ENCODE measurements at regions not wholly inside any gene's neighbourhood (a gene's known extent, or its start where the extent isn't known, plus 50 kb on each side); places are given as distances from the start of the nearest gene placed in this dataset.

DNA sequence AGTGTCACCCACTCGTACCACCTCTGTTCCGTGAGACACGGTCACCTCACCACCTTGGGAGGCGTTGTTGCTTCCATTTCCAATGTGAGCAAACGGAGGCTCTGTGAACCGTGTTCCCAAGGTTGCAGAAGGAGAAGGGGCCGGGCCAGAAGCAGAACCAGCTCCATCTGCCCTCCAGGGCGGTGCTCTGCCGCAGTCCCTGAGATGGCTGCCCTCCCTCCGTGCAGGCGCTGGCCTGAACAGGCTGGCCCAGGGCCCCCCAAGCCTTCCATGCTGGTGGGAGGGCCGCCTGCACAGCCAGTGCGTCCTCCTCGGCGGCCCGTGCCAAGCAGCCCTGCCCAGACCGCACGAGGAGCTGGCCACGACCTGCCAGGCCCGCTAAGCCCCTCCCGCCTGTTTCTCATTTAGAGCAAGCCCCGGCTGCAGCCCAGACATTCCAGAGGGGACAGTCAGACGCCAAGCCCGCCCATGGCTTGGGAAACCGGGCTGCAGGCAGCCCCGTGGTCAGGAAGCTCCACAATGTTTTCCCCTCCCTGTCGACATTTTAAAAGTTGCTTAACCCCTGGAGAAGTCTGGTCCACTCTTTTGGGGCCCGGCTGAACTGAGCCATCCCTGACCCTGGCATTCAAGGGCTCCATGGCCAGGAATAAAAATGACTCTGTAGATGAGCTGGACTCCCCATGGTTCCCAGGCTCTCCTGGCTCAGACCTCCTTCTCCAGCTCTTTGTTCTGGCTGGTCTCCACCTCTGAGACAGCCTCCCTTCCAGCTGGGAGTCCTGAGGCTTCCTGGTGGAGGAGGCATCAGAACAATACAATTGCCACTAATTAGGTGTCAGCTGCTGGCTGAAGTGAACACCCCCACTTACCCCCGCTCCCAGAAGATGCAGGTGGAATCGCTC is 236.0 kb downstream of the BCL11B start:
- TF ChIP-seq, protein P1, sequence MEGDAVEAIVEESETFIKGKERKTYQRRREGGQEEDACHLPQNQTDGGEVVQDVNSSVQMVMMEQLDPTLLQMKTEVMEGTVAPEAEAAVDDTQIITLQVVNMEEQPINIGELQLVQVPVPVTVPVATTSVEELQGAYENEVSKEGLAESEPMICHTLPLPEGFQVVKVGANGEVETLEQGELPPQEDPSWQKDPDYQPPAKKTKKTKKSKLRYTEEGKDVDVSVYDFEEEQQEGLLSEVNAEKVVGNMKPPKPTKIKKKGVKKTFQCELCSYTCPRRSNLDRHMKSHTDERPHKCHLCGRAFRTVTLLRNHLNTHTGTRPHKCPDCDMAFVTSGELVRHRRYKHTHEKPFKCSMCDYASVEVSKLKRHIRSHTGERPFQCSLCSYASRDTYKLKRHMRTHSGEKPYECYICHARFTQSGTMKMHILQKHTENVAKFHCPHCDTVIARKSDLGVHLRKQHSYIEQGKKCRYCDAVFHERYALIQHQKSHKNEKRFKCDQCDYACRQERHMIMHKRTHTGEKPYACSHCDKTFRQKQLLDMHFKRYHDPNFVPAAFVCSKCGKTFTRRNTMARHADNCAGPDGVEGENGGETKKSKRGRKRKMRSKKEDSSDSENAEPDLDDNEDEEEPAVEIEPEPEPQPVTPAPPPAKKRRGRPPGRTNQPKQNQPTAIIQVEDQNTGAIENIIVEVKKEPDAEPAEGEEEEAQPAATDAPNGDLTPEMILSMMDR (IDR thresholded peaks at IDR 0.05; ENCODE audit: insufficient read depth, low read length): no peak
- TF ChIP-seq POLR2AphosphoS5 (IDR thresholded peaks at IDR 0.05; ENCODE audit: low read depth) (no peak), GABPA (IDR thresholded peaks at IDR 0.05; ENCODE audit: low read depth) (no peak), REST (IDR thresholded peaks at IDR 0.05; ENCODE audit: insufficient replicate concordance, low read depth) (no peak)
